IPS-15b (cell line): ENCODE measurements at regions not wholly inside any gene's neighbourhood (a gene's known extent, or its start where the extent isn't known, plus 50 kb on each side); places are given as distances from the start of the nearest gene placed in this dataset.

Experiments
- H3K27me3 ChIP-seq: one replicate; pipeline ENCODE4 v1.6.1; 2013; ENCODE audit warnings: low read length; ENCODE audit not compliant: control insufficient read depth, insufficient read depth
- H3K36me3 ChIP-seq: one replicate; pipeline ENCODE4 v1.6.1; 2013; ENCODE audit warnings: low read length; ENCODE audit not compliant: control insufficient read depth, insufficient read depth
- H3K4me1 ChIP-seq: one replicate; pipeline ENCODE4 v1.6.1; 2013; ENCODE audit warnings: mild to moderate bottlenecking, low read length; ENCODE audit not compliant: control insufficient read depth, insufficient read depth
- H3K4me3 ChIP-seq: one replicate; pipeline ENCODE4 v1.5.1; 2013; ENCODE audit warnings: low read depth, low read length
- H3K9ac ChIP-seq: one replicate; pipeline ENCODE4 v1.6.1; 2013; ENCODE audit warnings: low read depth, mild to moderate bottlenecking, low read length
- H3K9me3 ChIP-seq: one replicate; pipeline ENCODE4 v1.6.1; 2013; ENCODE audit warnings: mild to moderate bottlenecking, low read length; ENCODE audit not compliant: control insufficient read depth, insufficient read depth

- H3K36me3 ChIP-seq: no peaks in the 10 kb centered on the region
- H3K27me3 ChIP-seq: no peaks in the 10 kb centered on the region
- no peak overlapping the region for H3K4me3 ChIP-seq
- H3K9ac ChIP-seq: no peak overlapping the region
- no peaks in the 10 kb centered on the region for H3K4me1 ChIP-seq
- H3K9me3 ChIP-seq: no peaks in the 10 kb centered on the region
Observed at GRCh38 chr6:115668211-115668610, 392.5 kb downstream of the FRK start.

DNA sequence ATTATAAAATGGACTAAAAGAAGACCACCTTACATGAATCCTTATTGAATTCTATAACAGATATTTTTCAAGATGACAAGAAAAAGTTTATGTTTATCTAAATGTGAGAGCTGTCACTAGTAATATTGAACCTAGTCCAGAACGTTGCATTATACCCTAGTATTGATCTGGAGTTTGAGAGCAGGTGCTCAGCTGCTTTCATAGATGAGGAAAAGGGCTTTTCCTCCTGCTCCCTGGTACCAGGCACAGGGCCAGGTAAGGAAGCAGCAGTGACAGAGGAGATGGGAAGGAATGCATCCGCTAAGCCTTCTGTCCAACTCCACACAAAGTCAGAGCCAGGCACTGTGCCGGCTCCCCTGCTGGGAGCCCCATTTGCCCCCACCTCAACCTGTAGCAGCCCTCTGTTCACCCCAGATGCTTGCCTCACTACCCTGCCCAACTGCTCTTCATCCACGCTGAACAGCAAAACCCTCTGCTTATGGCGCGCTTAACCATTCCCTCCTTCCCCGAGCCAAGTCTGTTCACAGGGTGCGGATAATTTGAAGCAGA is 393.1 kb downstream of the FRK start:
- H3K9me3 ChIP-seq: no peaks in the 10 kb centered on the region
- H3K4me1 ChIP-seq: no peaks in the 10 kb centered on the region
- H3K36me3 ChIP-seq: no peaks in the 10 kb centered on the region
- no peak overlapping the region for H3K4me3 ChIP-seq
- H3K27me3 ChIP-seq: no peaks in the 10 kb centered on the region
- no peak overlapping the region for H3K9ac ChIP-seq

- Histone ChIP-seq H3K36me3 (no peaks in the 10 kb centered on the region), H3K4me1 (no peaks in the 10 kb centered on the region), H3K9ac (no peak overlapping the region), H3K9me3 (no peaks in the 10 kb centered on the region), H3K4me3 (no peak overlapping the region), H3K27me3 (no peaks in the 10 kb centered on the region)
Observed at GRCh38 chr6:115666997-115667396, 393.7 kb downstream of the FRK start.

GRCh38 chr6:115665310-115665709 is 395.4 kb downstream of the FRK start:
- H3K36me3 ChIP-seq: no peaks in the 10 kb centered on the region
- no peaks in the 10 kb centered on the region for H3K27me3 ChIP-seq
- H3K4me3 ChIP-seq: no peak overlapping the region
- H3K9me3 ChIP-seq: no peaks in the 10 kb centered on the region
- H3K4me1 ChIP-seq: no peaks in the 10 kb centered on the region
- H3K9ac ChIP-seq: no peak overlapping the region

- H3K27me3 ChIP-seq: no peaks in the 10 kb centered on the region
- H3K4me1 ChIP-seq: no peaks in the 10 kb centered on the region
- no peaks in the 10 kb centered on the region for H3K9me3 ChIP-seq
- H3K4me3 ChIP-seq: no peak overlapping the region
- H3K36me3 ChIP-seq: no peaks in the 10 kb centered on the region
- H3K9ac ChIP-seq: no peak overlapping the region
Observed at GRCh38 chr6:115663681-115664080, 397.0 kb downstream of the FRK start.

DNA sequence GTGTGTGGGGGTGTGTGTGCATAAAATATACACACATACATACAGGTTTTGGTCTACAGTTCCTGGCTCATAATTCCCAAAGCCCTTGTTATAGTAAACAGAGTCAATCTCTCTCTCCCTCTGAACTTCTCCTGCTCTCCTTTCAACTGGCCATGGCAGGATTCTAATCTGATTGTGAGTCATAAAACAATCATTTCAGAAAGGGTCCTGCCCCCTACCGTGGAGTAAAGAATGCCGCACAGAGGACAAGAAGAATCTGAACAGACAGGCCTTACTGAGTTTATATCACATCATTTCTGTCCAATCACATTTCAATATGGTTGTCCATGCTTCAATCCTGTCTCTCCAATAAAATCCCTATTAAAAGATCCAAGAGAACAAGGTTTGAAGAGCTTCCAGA is 416.9 kb downstream of the FRK start:
- Histone ChIP-seq H3K36me3 (no peaks in the 10 kb centered on the region), H3K4me1 (no peaks in the 10 kb centered on the region), H3K27me3 (no peaks in the 10 kb centered on the region), H3K9me3 (no peaks in the 10 kb centered on the region), H3K9ac (no peak overlapping the region), H3K4me3 (no peak overlapping the region)

GRCh38 chr6:115634887-115635286 is 425.8 kb downstream of the FRK start:
- Histone ChIP-seq H3K9me3 (no peaks in the 10 kb centered on the region), H3K9ac (no peak overlapping the region), H3K4me1 (no peaks in the 10 kb centered on the region), H3K4me3 (no peak overlapping the region), H3K27me3 (no peaks in the 10 kb centered on the region), H3K36me3 (no peaks in the 10 kb centered on the region)

DNA sequence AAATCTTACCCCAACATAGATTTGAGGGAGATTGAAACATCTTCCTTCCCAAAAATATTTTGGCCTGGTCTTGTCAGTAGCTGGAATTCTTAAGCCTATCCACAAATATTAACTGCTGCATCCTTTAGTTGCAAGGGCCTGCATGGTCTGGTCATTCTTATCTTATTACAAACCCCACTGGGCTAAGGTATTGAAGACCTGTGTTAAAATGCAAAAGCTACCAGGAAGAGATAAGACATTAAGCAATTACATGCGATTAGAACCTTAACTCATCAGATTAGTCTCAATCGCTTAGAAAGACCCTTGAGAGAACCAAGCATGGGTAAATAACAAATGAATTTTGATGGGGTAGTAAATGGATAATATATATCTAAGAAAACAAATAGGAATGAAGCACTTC is 426.6 kb downstream of the FRK start:
- no peak overlapping the region for H3K4me3 ChIP-seq
- no peaks in the 10 kb centered on the region for H3K9me3 ChIP-seq
- H3K36me3 ChIP-seq: no peaks in the 10 kb centered on the region
- H3K27me3 ChIP-seq: no peaks in the 10 kb centered on the region
- no peak overlapping the region for H3K9ac ChIP-seq
- no peaks in the 10 kb centered on the region for H3K4me1 ChIP-seq

- no peak overlapping the region for H3K9ac ChIP-seq
- H3K9me3 ChIP-seq: no peaks in the 10 kb centered on the region
- no peaks in the 10 kb centered on the region for H3K36me3 ChIP-seq
- H3K4me3 ChIP-seq: no peak overlapping the region
- H3K4me1 ChIP-seq: no peaks in the 10 kb centered on the region
- no peaks in the 10 kb centered on the region for H3K27me3 ChIP-seq
Observed at GRCh38 chr6:115631028-115631427, 429.7 kb downstream of the FRK start.

DNA sequence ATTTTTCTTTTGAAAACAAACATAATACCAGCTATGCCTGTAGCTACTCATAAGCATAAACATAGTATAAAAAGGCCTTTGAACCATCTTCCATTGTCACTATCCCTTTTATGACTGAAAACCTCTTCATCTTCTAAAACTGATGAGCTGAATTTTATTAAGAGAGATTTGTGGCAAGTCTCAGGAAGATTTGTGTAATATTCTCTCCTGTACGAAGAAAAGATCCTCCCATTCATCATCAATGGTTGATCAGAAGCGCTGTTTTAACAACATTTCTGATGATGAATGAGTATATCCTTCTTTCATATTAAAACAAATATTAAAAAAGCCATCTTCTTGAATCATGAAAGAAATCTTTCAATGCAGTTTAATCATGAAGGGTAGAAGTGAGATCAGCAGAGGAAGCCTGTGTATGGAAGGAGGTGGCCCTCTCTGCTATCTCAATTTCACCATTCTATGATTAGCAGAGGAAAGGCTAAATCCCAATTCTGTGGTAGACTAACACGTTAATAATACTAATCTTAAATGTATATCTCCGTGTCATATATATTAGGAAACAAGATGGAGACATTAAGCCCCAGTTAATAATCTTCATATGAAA is 430.2 kb downstream of the FRK start:
- no peak overlapping the region for H3K4me3 ChIP-seq
- no peak overlapping the region for H3K9ac ChIP-seq
- no peaks in the 10 kb centered on the region for H3K27me3 ChIP-seq
- H3K36me3 ChIP-seq: no peaks in the 10 kb centered on the region
- H3K9me3 ChIP-seq: no peaks in the 10 kb centered on the region
- H3K4me1 ChIP-seq: no peaks in the 10 kb centered on the region

- Histone ChIP-seq H3K36me3 (no peaks in the 10 kb centered on the region), H3K27me3 (no peaks in the 10 kb centered on the region), H3K4me1 (no peaks in the 10 kb centered on the region), H3K9ac (no peak overlapping the region), H3K9me3 (no peaks in the 10 kb centered on the region), H3K4me3 (no peak overlapping the region)
Observed at GRCh38 chr6:115629415-115629814, 431.3 kb downstream of the FRK start.

DNA sequence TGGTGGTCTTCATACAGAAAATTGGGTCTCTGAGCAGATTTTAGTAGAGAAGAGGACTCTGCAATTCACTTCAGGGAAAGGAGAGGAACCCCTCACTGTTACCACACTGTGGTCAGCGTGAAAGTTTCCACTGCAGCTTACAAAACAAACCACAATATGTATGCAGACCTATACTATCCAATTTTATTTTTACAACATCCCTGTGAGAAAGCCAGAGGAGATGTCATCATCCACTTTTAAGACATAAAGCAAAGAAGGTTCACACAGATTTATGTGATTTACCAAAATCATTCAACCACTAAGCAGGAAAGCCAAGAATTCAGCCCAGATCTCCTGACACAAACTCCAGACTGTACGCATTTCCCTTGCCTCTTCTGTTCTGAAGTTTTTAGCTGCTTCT is 442.4 kb downstream of the FRK start:
- no peaks in the 10 kb centered on the region for H3K27me3 ChIP-seq
- no peaks in the 10 kb centered on the region for H3K4me1 ChIP-seq
- no peak overlapping the region for H3K4me3 ChIP-seq
- H3K9me3 ChIP-seq: no peaks in the 10 kb centered on the region
- H3K36me3 ChIP-seq: no peaks in the 10 kb centered on the region
- H3K9ac ChIP-seq: no peak overlapping the region
